GM13976 (cell line): ENCODE measurements at regions not wholly inside any gene's neighbourhood (a gene's known extent, or its start where the extent isn't known, plus 50 kb on each side); places are given as distances from the start of the nearest gene placed in this dataset.
"Not testable (repeated sequence)": the region's sequence is repeated elsewhere in the genome, so short reads cannot be mapped to it uniquely, and the experiment has no call there.

ENCODE experiments used
- DNase-seq: peaks from one replicate; pipeline ENCODE4 v3.0.0; 2012; ENCODE audit warnings: low spot score
- CTCF ChIP-seq: IDR thresholded peaks from 2 replicates; pipeline ENCODE4 v1.5.1; 2012; ENCODE audit warnings: borderline replicate concordance, mild to moderate bottlenecking; ENCODE audit not compliant: insufficient read depth; ENCODE audit errors: extremely low read depth, missing control alignments, control extremely low read depth
- in situ Hi-C: fragments of 300-500 bp; cut with MboI; formaldehyde crosslinking; loops from one replicate; pipeline ENCODE4 v1.12.0; 2022; ENCODE audit warnings: low sequenced_read_pairs, mixed read lengths, inconsistent platforms; ENCODE audit not compliant: unreplicated experiment

- TF ChIP-seq CTCF: no peak
- in situ Hi-C loops: no loop called here
- DNase-seq: no peak
Observed at GRCh38 chr3:13138833-13139145, 65.6 kb upstream of the IQSEC1 start.

GRCh38 chr3:13137941-13138832 is 65.0 kb upstream of the IQSEC1 start:
- DNase-seq: no peak

GRCh38 chr3:13136848-13137247 is 63.6 kb upstream of the IQSEC1 start:
- in situ Hi-C loops: not testable (repeated sequence)

More at GRCh38 chr3:13137941-13138832, 65.0 kb upstream of the IQSEC1 start:
- no peak for TF ChIP-seq CTCF
- in situ Hi-C loops: no loop called here

GRCh38 chr3:13136426-13136825 is 63.2 kb upstream of the IQSEC1 start:
- in situ Hi-C loops: no loop called here
- no peak for TF ChIP-seq CTCF
- DNase-seq: no peak

More at GRCh38 chr3:13136848-13137247, 63.6 kb upstream of the IQSEC1 start:
- DNase-seq: not testable (repeated sequence)

- TF ChIP-seq CTCF: no peak
- in situ Hi-C loops: no loop called here
- DNase-seq: no peak
Observed at GRCh38 chr3:13135811-13136321, 62.6 kb upstream of the IQSEC1 start.

GRCh38 chr3:13135251-13135810 is 62.1 kb upstream of the IQSEC1 start:
- no peak for TF ChIP-seq CTCF
- in situ Hi-C loops: no loop called here
- DNase-seq: no peak

GRCh38 chr3:13134879-13135206 is 61.6 kb upstream of the IQSEC1 start:
- no peak for DNase-seq
- in situ Hi-C loops: no loop called here
- no peak for TF ChIP-seq CTCF
